DND-41 (cell line): ENCODE measurements at regions not wholly inside any gene's neighbourhood (a gene's known extent, or its start where the extent isn't known, plus 50 kb on each side); places are given as distances from the start of the nearest gene placed in this dataset.

Source experiments
- ATAC-seq: fragments of 200-7000 bp; cut with Tn5 transposase; 3 replicates; pipeline ENCODE4 v1.9.1; 2021; ENCODE audit warnings: low read depth; ENCODE audit not compliant: insufficient read depth
- DNase-seq: peaks from one replicate; pipeline ENCODE4 v3.0.0-alpha.2; 2020
- H2AFZ ChIP-seq: 2 replicates; pipeline ENCODE4 v1.6.0; 2012; ENCODE audit warnings: low read depth, low read length
- H3K27ac ChIP-seq: 2 replicates; pipeline ENCODE4 v1.5.1; 2012; ENCODE audit warnings: low read length, inconsistent platforms
- H3K27me3 ChIP-seq: fragments of 200-600 bp; sonication (generic); 2 replicates; pipeline ENCODE4 v1.6.0; 2012; ENCODE audit warnings: low read length, mild to moderate bottlenecking, inconsistent platforms; ENCODE audit not compliant: insufficient read depth, poor library complexity
- H3K36me3 ChIP-seq: 2 replicates; pipeline ENCODE4 v1.5.1; 2012; ENCODE audit warnings: low read length, inconsistent platforms; ENCODE audit not compliant: insufficient read depth
- H3K4me1 ChIP-seq: 2 replicates; pipeline ENCODE4 v1.5.1; 2012; ENCODE audit warnings: mild to moderate bottlenecking, low read length; ENCODE audit not compliant: insufficient read depth
- H3K4me2 ChIP-seq: 2 replicates; pipeline ENCODE4 v1.6.0; 2012; ENCODE audit warnings: mild to moderate bottlenecking, moderate library complexity, low read length, inconsistent platforms; ENCODE audit not compliant: insufficient read depth
- H3K4me3 ChIP-seq, 2 experiments: fragments of 200-600 bp in 1 of 2; shearing (Covaris generic) in 1 of 2; 2 replicates each; pipeline ENCODE4 v1.5.1; 2012 to 2016; ENCODE audit warnings: inconsistent platforms in 2 of 2, low read length in 2 of 2, mild to moderate bottlenecking in 2 of 2, low read depth in 1 of 2, moderate library complexity in 1 of 2
- H3K79me2 ChIP-seq: 2 replicates; pipeline ENCODE4 v1.6.0; 2012; ENCODE audit warnings: low read length, inconsistent platforms; ENCODE audit not compliant: insufficient read depth
- H3K9ac ChIP-seq: 2 replicates; pipeline ENCODE4 v1.6.0; 2012; ENCODE audit warnings: low read depth, mild to moderate bottlenecking, inconsistent platforms, low read length, moderate library complexity
- H3K9me3 ChIP-seq: 2 replicates; pipeline ENCODE4 v1.5.1; 2012; ENCODE audit warnings: low read length, moderate library complexity, mild to moderate bottlenecking, inconsistent platforms; ENCODE audit not compliant: insufficient read depth, severe bottlenecking
- H4K20me1 ChIP-seq: 2 replicates; pipeline ENCODE4 v1.6.0; 2012; ENCODE audit warnings: low read length; ENCODE audit not compliant: insufficient read depth
- EZH2 ChIP-seq: IDR thresholded peaks from 3 replicates; pipeline ENCODE4 v1.6.1; 2012; ENCODE audit warnings: borderline replicate concordance, low read depth, mild to moderate bottlenecking, moderate library complexity, low read length, inconsistent platforms; ENCODE audit not compliant: severe bottlenecking
- TF ChIP-seq, protein P1 (sequence below): IDR thresholded peaks from 2 replicates; pipeline ENCODE4 v1.5.1; 2012; ENCODE audit warnings: borderline replicate concordance, low read length, moderate library complexity, mild to moderate bottlenecking; ENCODE audit not compliant: poor library complexity, severe bottlenecking; ENCODE audit errors: extremely low read depth

DNA sequence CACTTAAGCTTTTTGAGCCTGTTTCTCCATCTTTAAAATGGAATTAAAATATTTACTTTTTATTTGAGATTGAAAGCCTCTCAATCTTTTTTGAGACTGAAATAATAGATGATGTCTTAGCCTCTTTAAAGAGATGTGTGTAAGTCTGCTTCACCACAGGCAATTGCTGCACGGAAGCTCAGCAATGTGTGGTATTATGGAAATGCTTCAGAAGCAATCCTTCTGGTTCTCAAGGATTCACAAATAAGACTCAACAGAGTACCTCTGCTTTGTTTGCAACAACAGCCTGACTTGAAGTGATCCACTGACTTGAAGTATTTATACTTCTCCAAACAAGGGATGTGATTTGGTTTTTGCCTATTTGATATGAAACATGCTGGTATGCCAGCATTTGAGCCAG lies 332.0 kb upstream of the RASGRP1 start:
- H4K20me1 ChIP-seq: no peaks in the 10 kb centered on the region
- H3K9me3 ChIP-seq: no peaks in the 10 kb centered on the region
- ATAC-seq: no peak
- no peaks in the 10 kb centered on the region for H3K27me3 ChIP-seq
- H3K79me2 ChIP-seq: no peaks in the 10 kb centered on the region
- no peak for DNase-seq
- H3K4me1 ChIP-seq: no peaks in the 10 kb centered on the region
- H3K9ac ChIP-seq: no peak overlapping the region
- no peak overlapping the region for H3K27ac ChIP-seq
- no peak overlapping the region for H3K4me3 ChIP-seq
- no peaks in the 10 kb centered on the region for H3K36me3 ChIP-seq
- no peak overlapping the region for H2AFZ ChIP-seq
- no peak for TF ChIP-seq EZH2
- TF ChIP-seq, protein P1, sequence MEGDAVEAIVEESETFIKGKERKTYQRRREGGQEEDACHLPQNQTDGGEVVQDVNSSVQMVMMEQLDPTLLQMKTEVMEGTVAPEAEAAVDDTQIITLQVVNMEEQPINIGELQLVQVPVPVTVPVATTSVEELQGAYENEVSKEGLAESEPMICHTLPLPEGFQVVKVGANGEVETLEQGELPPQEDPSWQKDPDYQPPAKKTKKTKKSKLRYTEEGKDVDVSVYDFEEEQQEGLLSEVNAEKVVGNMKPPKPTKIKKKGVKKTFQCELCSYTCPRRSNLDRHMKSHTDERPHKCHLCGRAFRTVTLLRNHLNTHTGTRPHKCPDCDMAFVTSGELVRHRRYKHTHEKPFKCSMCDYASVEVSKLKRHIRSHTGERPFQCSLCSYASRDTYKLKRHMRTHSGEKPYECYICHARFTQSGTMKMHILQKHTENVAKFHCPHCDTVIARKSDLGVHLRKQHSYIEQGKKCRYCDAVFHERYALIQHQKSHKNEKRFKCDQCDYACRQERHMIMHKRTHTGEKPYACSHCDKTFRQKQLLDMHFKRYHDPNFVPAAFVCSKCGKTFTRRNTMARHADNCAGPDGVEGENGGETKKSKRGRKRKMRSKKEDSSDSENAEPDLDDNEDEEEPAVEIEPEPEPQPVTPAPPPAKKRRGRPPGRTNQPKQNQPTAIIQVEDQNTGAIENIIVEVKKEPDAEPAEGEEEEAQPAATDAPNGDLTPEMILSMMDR: no peak
- H3K4me2 ChIP-seq: no peak overlapping the region

DNA sequence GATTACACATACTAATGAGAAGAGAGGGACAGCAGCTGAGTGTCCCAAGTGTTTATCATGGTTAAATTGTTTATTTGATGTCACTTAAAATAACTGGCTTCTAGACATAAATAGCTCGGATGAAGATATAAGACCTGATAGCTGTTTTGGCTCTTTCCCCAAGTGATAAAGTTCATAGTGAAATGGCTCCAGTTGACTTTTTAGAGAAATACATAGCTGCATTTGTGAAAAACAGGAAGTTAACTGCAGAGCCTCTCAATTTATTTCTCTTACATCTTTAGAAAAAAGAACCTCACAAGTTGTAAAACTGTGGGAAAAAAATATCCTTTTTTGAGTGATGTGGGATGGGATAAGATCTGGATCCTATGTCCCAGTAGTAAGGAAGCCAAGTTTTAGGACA lies 332.9 kb upstream of the RASGRP1 start:
- no peak overlapping the region for H3K27ac ChIP-seq
- TF ChIP-seq, protein P1: no peak
- TF ChIP-seq EZH2: no peak
- no peaks in the 10 kb centered on the region for H3K36me3 ChIP-seq
- no peaks in the 10 kb centered on the region for H3K27me3 ChIP-seq
- H3K4me1 ChIP-seq: no peaks in the 10 kb centered on the region
- no peaks in the 10 kb centered on the region for H4K20me1 ChIP-seq
- H3K4me3 ChIP-seq: no peak overlapping the region
- no peaks in the 10 kb centered on the region for H3K9me3 ChIP-seq
- ATAC-seq (no peak), DNase-seq (no peak)
- no peak overlapping the region for H2AFZ ChIP-seq
- H3K9ac ChIP-seq: no peak overlapping the region
- H3K79me2 ChIP-seq: no peaks in the 10 kb centered on the region
- H3K4me2 ChIP-seq: no peak overlapping the region

DNA sequence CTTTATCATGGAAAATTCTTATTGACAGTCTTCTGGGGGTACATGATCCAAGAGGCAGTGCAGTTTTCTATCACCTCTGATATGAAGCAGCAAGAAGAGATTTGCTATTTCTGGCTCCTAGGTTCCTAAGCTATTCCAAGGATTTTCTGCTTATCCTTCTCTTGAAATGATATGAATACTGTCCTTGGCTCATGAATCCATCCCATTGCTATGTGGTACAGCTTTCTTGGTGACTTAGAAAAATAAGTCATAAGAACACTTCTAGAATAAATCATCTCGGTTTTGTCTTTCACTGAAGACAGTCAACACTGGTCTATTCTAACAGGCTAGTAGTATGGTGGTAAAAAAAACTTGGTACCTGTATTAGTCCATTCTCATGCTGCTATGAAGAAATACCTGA lies 333.6 kb upstream of the RASGRP1 start:
- Histone ChIP-seq H4K20me1 (no peaks in the 10 kb centered on the region), H3K36me3 (no peaks in the 10 kb centered on the region), H2AFZ (no peak overlapping the region), H3K4me3 (no peak overlapping the region), H3K79me2 (no peaks in the 10 kb centered on the region), H3K4me2 (no peak overlapping the region), H3K27ac (no peak overlapping the region), H3K9ac (no peak overlapping the region), H3K27me3 (no peaks in the 10 kb centered on the region), H3K4me1 (no peaks in the 10 kb centered on the region), H3K9me3 (no peaks in the 10 kb centered on the region)
- no peak for DNase-seq
- ATAC-seq: no peak
- TF ChIP-seq, protein P1: no peak
- no peak for TF ChIP-seq EZH2

DNA sequence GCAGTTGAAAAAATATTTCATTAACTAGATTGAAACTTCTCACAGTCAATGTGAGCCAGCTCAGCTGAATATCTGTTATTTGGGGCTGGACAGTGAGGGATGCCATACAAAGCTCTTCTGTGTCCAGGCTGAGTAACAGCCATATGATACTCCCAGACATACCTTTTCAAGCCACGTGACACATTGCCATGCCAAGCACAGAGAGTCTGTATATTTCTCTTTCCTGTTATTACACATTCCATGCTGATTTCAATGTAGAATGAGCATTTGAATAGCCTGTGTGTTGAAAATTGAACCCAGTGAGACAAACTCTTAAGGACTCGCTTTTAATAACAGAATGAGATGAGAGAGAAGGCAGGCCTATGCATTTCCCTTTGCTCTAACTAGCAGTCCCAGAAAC lies 334.7 kb upstream of the RASGRP1 start:
- no peak overlapping the region for H3K27ac ChIP-seq
- H3K4me2 ChIP-seq: no peak overlapping the region

More for the DNA sequence above, 334.7 kb upstream of the RASGRP1 start:
- Histone ChIP-seq H3K4me1 (no peaks in the 10 kb centered on the region), H3K79me2 (no peaks in the 10 kb centered on the region), H3K36me3 (no peaks in the 10 kb centered on the region), H3K4me3 (no peak overlapping the region), H3K9me3 (no peaks in the 10 kb centered on the region), H3K27me3 (no peaks in the 10 kb centered on the region), H2AFZ (no peak overlapping the region), H3K9ac (no peak overlapping the region), H4K20me1 (no peaks in the 10 kb centered on the region)
- TF ChIP-seq, protein P1: no peak
- TF ChIP-seq EZH2: no peak
- ATAC-seq (no peak), DNase-seq (no peak)
